B cell (primary cell): ENCODE measurements at regions not wholly inside any gene's neighbourhood (a gene's known extent, or its start where the extent isn't known, plus 50 kb on each side); places are given as distances from the start of the nearest gene placed in this dataset.

Experiments
- EZH2 ChIP-seq: IDR thresholded peaks from 2 replicates; pipeline ENCODE4 v1.6.1; 2012; ENCODE audit warnings: borderline replicate concordance, low read depth, mild to moderate bottlenecking, moderate library complexity, low read length; ENCODE audit not compliant: insufficient read depth, poor library complexity, severe bottlenecking
- TF ChIP-seq, protein P1 (sequence below): fragments of 200-600 bp; IDR thresholded peaks from one replicate; pipeline ENCODE4 v1.8.0; 2022; ENCODE audit warnings: antibody characterized with exemption, mild to moderate bottlenecking

- TF ChIP-seq, protein P1, sequence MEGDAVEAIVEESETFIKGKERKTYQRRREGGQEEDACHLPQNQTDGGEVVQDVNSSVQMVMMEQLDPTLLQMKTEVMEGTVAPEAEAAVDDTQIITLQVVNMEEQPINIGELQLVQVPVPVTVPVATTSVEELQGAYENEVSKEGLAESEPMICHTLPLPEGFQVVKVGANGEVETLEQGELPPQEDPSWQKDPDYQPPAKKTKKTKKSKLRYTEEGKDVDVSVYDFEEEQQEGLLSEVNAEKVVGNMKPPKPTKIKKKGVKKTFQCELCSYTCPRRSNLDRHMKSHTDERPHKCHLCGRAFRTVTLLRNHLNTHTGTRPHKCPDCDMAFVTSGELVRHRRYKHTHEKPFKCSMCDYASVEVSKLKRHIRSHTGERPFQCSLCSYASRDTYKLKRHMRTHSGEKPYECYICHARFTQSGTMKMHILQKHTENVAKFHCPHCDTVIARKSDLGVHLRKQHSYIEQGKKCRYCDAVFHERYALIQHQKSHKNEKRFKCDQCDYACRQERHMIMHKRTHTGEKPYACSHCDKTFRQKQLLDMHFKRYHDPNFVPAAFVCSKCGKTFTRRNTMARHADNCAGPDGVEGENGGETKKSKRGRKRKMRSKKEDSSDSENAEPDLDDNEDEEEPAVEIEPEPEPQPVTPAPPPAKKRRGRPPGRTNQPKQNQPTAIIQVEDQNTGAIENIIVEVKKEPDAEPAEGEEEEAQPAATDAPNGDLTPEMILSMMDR = no peak
- no peak for TF ChIP-seq EZH2
Observed at GRCh38 chr4:137738375-137738990, 206.2 kb upstream of the PCDH18 start.
